Vagina (tissue), 2 donors: ENCODE measurements at regions not wholly inside any gene's neighbourhood (a gene's known extent, or its start where the extent isn't known, plus 50 kb on each side); places are given as distances from the start of the nearest gene placed in this dataset.

Source experiments
- CTCF ChIP-seq, 3 experiments: fragments of 450-650 bp in 2 of 3; fragments of 200-600 bp in 1 of 3; sonication (generic) in 1 of 3; IDR thresholded peaks; one replicate each; pipeline ENCODE4 v1.5.1; 2017 to 2019; ENCODE audit warnings: antibody characterized with exemption in 3 of 3, mild to moderate bottlenecking in 2 of 3, moderate library complexity in 2 of 3
- POLR2A ChIP-seq, 2 donors: fragments of 450-650 bp; IDR thresholded peaks; one replicate each; pipeline ENCODE4 v1.6.1; 2017; ENCODE audit warnings: antibody characterized with exemption in 2 of 2, mild to moderate bottlenecking in 2 of 2, moderate library complexity in 2 of 2
- POLR2AphosphoS5 ChIP-seq, 2 donors: sonication (generic); formaldehyde crosslinking; IDR thresholded peaks; one replicate each; pipeline ENCODE4 v1.9.0; 2017; ENCODE audit warnings: antibody characterized with exemption in 2 of 2, mild to moderate bottlenecking in 2 of 2, low read depth in 1 of 2; ENCODE audit not compliant: insufficient read depth in 1 of 2

- TF ChIP-seq POLR2A (IDR thresholded peaks at IDR 0.05) = no peak
- no peak for TF ChIP-seq CTCF (IDR thresholded peaks at IDR 0.05)
- no peak for TF ChIP-seq POLR2AphosphoS5 (IDR thresholded peaks at IDR 0.05; ENCODE audit: insufficient read depth in 1 of 2, low read depth in 1 of 2)
These were observed 118.9 kb upstream of the NMUR2 start for GRCh38 chr5:152523964-152524363.
